Activated CD8-positive, alpha-beta T cell treated with anti-CD3 and anti-CD28 coated beads, Interleukin-2, amount 10 ng/mL, durations not matched to agents 7 days and 5 days (primary cell): ENCODE measurements at regions not wholly inside any gene's neighbourhood (a gene's known extent, or its start where the extent isn't known, plus 50 kb on each side); places are given as distances from the start of the nearest gene placed in this dataset.

Source experiments
- ATAC-seq: fragments of 150-1000 bp; cut with Tn5 transposase; one replicate; pipeline ENCODE4 v1.10.0; 2021; ENCODE audit warnings: moderate library complexity
- CTCF ChIA-PET: fragments of 350-600 bp; sonication (Branson Sonifier 250); formaldehyde crosslinking; loops from one replicate; lab custom pipeline; 2021; ENCODE audit warnings: antibody characterized with exemption; lab: Charles Lee
- POLR2A ChIA-PET: fragments of 350-600 bp; sonication (Branson Sonifier 250); formaldehyde crosslinking; loops from one replicate; lab custom pipeline; 2021; ENCODE audit warnings: antibody characterized with exemption; lab: Charles Lee
- DNase-seq: peaks from one replicate; pipeline ENCODE4 v3.0.0-alpha.2; 2020
- H3K27ac Mint-ChIP-seq: one replicate; pipeline ENCODE4 v1.8.0; 2021; ENCODE audit warnings: mild to moderate bottlenecking, mixed read lengths
- H3K27me3 Mint-ChIP-seq: one replicate; pipeline ENCODE4 v1.8.0; 2021; ENCODE audit warnings: low read depth, mixed read lengths
- H3K36me3 Mint-ChIP-seq: one replicate; pipeline ENCODE4 v1.8.0; 2021; ENCODE audit warnings: low read depth, mixed read lengths
- H3K4me1 Mint-ChIP-seq: one replicate; pipeline ENCODE4 v1.8.0; 2021; ENCODE audit warnings: low read depth, mixed read lengths
- H3K4me3 Mint-ChIP-seq: one replicate; pipeline ENCODE4 v1.8.0; 2021; ENCODE audit warnings: mild to moderate bottlenecking, mixed read lengths
- H3K9me3 Mint-ChIP-seq: one replicate; pipeline ENCODE4 v1.8.0; 2022; ENCODE audit warnings: mixed read lengths; ENCODE audit not compliant: insufficient read depth

DNA sequence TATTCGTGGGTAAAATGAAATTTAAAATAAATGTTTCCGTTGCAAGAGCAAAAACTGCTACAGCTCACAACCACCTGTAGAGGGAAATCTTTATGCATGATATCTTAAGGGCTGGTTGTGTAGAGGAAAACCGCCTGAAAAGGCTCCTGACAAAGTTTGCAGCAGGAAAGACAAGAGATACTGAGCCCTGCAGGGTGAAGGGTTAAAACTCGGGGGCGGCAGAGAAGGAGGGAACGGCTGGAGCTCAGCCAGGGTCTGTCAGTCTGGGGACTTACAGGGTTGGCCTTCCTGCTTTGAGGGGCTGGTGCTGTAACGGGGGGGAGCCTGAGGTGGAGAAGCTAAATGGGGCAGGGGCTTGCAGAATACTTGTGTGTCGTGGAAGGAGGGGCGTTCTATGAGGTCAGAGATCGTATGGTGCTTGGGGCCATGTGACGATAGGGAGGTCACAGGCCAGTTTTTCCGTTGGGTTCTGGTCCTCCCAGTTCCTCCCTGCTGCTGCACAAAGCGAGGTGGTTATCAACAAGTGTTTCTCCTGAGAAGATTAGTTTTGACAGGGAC, 122.9 kb upstream of the HSD17B12 start:
- ATAC-seq = no peak
- CTCF ChIA-PET = interaction anchor here (0.8 to 1.3 kb wide), 4 partner anchors 10 to 294 kb away, joined by 3 to 4 read pairs (median 3); no protein-coding TSS in a partner anchor
- H3K9me3 Mint-ChIP-seq = no peaks in the 10 kb centered on the region
- no peaks in the 10 kb centered on the region for H3K4me1 Mint-ChIP-seq
- POLR2A ChIA-PET = no interaction called here
- no peak for DNase-seq
- peaks cover 67% of the 10 kb centered on the region for H3K27me3 Mint-ChIP-seq
- no peaks in the 10 kb centered on the region for H3K36me3 Mint-ChIP-seq
- no peak overlapping the region for H3K4me3 Mint-ChIP-seq
- H3K27ac Mint-ChIP-seq = no peak overlapping the region

DNA sequence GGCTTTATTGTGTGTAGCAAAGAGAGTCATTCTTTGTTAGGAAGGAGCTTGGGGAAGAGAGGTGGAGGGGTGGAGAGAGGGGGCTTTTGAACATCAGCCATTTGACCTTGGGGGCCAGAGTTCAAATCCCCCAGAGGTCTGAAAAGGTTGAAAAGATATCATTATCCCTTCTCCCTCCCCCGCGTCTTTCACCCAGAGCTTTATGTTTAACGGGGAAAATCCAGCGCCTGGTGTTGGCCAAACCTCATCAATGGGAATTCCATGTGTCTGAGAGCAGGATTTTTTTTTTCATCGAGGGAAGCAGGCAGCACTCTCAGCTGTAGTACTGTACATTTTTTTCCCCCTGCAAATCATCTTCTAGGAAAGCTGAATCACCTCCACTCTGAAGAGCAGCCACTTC, 122.4 kb upstream of the HSD17B12 start:
- Mint-ChIP-seq H3K27ac (no peak overlapping the region), H3K36me3 (no peaks in the 10 kb centered on the region), H3K4me3 (no peak overlapping the region), H3K27me3 (peaks cover 66% of the 10 kb centered on the region), H3K9me3 (no peaks in the 10 kb centered on the region), H3K4me1 (no peaks in the 10 kb centered on the region)
- ChIA-PET POLR2A (interaction anchor here (0.7 kb wide), 1 partner anchor 1308 kb away, joined by 3 read pairs; no protein-coding TSS in a partner anchor), CTCF (interaction anchor here (0.9 to 1.3 kb wide), 2 partner anchors 15 to 294 kb away, joined by 3 to 4 read pairs; no protein-coding TSS in a partner anchor)
- ATAC-seq = no peak
- DNase-seq = no peak

DNA sequence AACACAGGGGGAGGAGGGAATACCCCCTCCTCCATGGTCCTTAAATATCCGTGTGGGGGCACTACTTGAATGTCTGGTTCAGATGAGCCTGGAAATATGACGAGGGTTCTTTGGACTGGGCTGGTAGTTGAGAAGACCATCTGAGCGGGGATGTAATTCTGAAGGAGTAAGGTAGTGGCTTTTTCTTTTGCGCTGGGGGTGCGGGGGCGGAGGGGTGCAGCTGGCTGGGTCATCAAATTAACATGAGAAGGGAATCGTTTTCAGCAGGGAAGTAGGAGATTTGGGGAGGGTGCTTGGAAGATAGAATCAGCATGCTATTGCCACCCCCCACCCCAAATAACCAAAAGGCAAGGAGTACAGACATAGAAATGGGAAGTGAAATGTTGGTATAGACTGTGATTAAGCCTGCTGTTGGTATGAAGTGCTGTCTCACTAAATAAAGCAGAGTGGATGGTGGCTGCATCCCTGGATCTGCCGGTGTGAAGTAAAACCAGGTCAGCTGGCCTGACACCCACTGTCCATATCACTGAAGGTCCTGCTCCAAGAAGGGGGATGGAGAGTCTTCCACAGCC, 121.9 kb upstream of the HSD17B12 start:
- H3K27me3 Mint-ChIP-seq = peaks cover 63% of the 10 kb centered on the region
- ATAC-seq (no peak), DNase-seq (no peak)
- no peaks in the 10 kb centered on the region for H3K9me3 Mint-ChIP-seq
- H3K4me3 Mint-ChIP-seq = no peak overlapping the region
- H3K27ac Mint-ChIP-seq = no peak overlapping the region
- ChIA-PET CTCF (interaction anchor here (0.9 kb wide), 1 partner anchor 14 kb away, joined by 3 read pairs; no protein-coding TSS in a partner anchor), POLR2A (interaction anchor here (0.7 kb wide), 1 partner anchor 1309 kb away, joined by 3 read pairs; no protein-coding TSS in a partner anchor)
- no peaks in the 10 kb centered on the region for H3K4me1 Mint-ChIP-seq
- no peaks in the 10 kb centered on the region for H3K36me3 Mint-ChIP-seq

DNA sequence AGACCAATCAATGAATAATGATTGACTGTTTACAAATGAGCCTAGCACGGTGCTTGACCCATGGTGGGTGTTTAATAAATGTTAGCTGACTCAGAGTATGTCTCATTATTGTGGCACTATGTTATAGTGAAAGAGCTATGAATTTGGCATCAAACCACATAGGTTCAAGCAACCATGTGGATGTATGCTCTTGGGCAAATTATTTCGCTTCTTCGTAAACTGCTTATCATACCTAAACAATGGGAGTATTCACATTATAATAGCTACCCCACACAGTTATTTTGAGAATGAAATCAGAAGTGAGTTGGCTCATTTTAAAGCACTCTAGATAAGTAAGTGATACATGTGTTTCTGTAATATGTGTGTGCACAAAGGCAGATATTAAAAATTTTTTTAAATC, 118.7 kb upstream of the HSD17B12 start:
- no peak overlapping the region for H3K27ac Mint-ChIP-seq
- peaks cover 38% of the 10 kb centered on the region for H3K27me3 Mint-ChIP-seq
- ATAC-seq = no peak
- H3K4me1 Mint-ChIP-seq = no peaks in the 10 kb centered on the region
- CTCF ChIA-PET = interaction anchor here (1.0 to 3.3 kb wide), 3 partner anchors 11 to 290 kb away, joined by 3 to 10 read pairs (median 3); partner anchors contain the start of gene API5
- no peaks in the 10 kb centered on the region for H3K9me3 Mint-ChIP-seq
- DNase-seq = no peak
- H3K4me3 Mint-ChIP-seq = no peak overlapping the region
- POLR2A ChIA-PET = interaction anchor here (0.7 kb wide), 1 partner anchor 11 kb away, joined by 3 read pairs; no protein-coding TSS in a partner anchor
- H3K36me3 Mint-ChIP-seq = no peaks in the 10 kb centered on the region

DNA sequence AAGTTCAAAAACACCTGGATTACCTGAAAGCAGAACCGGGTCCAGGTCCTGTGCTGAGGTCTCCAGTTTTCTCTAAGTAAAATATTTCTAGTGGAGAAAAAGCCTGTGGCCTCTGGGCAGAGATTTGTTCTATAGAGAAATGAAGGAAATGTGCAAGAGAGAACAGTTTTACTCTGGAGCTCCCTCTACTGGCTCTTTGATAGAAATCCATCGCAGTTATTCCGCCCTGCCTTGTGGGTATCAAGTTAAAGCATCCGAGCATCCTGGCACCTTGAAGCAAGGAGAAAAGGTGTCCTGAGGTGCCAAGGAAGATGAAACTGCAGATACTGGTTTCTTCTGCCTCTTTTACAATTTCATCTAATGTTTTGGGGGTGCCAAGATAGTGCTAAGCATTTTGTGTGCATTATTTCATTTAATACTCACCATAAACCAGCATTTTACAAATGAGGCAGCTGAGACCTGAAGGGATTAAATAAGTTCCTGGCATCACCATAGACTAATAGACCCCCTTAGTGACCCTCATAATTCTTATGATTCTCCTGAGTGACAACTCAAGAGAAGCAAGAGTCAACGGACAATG, 113.1 kb upstream of the HSD17B12 start:
- POLR2A ChIA-PET = no interaction called here
- DNase-seq (peak; percentile 32), ATAC-seq (no peak)
- H3K4me3 Mint-ChIP-seq = no peak overlapping the region
- H3K27me3 Mint-ChIP-seq = peaks cover 31% of the 10 kb centered on the region
- CTCF ChIA-PET = interaction anchor here (0.8 to 2.2 kb wide), 11 partner anchors 10 to 284 kb away, joined by 3 to 11 read pairs (median 3); partner anchors contain the start of gene API5
- H3K4me1 Mint-ChIP-seq = no peaks in the 10 kb centered on the region
- no peak overlapping the region for H3K27ac Mint-ChIP-seq
- H3K9me3 Mint-ChIP-seq = no peaks in the 10 kb centered on the region
- no peaks in the 10 kb centered on the region for H3K36me3 Mint-ChIP-seq

DNA sequence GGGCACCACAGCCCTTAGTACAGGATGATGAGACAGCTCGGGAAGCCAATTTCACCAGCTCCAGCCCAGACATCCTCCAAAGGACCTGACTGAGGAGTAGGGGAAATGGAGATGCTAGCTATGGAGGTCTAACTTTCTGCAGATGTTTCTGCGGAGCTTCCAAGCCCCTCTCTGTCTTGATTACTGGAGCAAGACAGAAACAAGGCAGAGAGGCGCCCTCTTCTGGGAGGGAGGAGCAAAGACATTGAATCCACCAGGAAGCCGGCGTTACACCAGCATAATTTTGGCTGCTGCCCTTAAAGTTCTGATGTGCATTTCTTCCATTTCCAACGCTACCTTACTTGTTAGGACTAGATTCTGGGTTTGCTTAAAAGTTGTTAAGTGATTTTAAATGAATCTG, 107.3 kb upstream of the HSD17B12 start:
- CTCF ChIA-PET = interaction anchor here (0.9 to 2.8 kb wide), 5 partner anchors 11 to 278 kb away, joined by 3 to 20 read pairs (median 10); no protein-coding TSS in a partner anchor
- Mint-ChIP-seq H3K4me1 (peaks cover 30% of the 10 kb centered on the region), H3K27ac (no peak overlapping the region), H3K27me3 (peaks cover 80% of the 10 kb centered on the region), H3K9me3 (no peaks in the 10 kb centered on the region), H3K36me3 (peaks cover 2% of the 10 kb centered on the region), H3K4me3 (no peak overlapping the region)
- ATAC-seq = no peak
- DNase-seq = peak; percentile 39
- POLR2A ChIA-PET = interaction anchor here (0.6 kb wide), 1 partner anchor 12 kb away, joined by 3 read pairs; no protein-coding TSS in a partner anchor

DNA sequence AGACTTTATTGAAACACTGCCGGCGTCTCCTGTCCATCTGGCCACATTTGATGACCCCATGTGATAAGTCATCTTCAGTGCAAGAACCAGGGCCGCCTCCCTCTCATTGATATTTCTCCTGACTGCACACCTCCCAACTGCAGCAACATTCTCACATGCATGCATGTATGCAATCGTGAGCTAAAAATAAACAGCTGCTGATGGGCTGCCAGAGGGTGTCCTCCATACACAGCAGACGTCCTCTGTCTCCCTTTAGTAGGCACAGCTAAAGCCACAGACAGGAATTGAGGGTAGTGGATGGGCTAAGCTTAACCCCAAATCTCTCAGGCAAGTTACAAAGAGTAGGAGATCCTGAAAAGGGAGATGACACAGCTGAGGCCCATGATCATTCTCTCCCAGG, 106.7 kb upstream of the HSD17B12 start:
- ATAC-seq = no peak
- no peak overlapping the region for H3K27ac Mint-ChIP-seq
- CTCF ChIA-PET = interaction anchor here (0.7 to 2.8 kb wide), 6 partner anchors 8 to 278 kb away, joined by 3 to 20 read pairs (median 8); no protein-coding TSS in a partner anchor
- peaks cover 2% of the 10 kb centered on the region for H3K36me3 Mint-ChIP-seq
- no peak for DNase-seq
- H3K27me3 Mint-ChIP-seq = peaks cover 84% of the 10 kb centered on the region
- peaks cover 33% of the 10 kb centered on the region for H3K4me1 Mint-ChIP-seq
- H3K4me3 Mint-ChIP-seq = no peak overlapping the region
- H3K9me3 Mint-ChIP-seq = no peaks in the 10 kb centered on the region
- POLR2A ChIA-PET = no interaction called here

DNA sequence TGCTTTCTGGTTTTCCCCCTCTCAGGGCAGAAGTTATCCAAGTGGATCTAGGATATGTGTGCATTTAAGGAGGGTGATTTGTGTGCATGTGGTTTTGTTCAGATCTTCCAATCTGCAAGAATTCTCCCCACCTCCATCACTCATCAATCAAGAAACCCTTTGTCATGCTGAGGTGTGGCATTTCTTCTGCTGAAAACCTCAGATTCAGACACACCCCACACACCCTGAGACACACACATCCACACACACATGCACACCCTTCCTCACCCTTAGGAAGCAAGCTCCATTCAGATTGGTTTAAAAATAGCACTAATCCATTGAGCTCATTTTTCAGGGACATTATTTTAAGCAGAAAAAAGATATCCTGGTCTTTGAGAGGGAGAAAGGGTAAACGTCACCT, 106.1 kb upstream of the HSD17B12 start:
- Mint-ChIP-seq H3K4me3 (no peak overlapping the region), H3K4me1 (peaks cover 33% of the 10 kb centered on the region), H3K36me3 (peaks cover 2% of the 10 kb centered on the region), H3K9me3 (no peaks in the 10 kb centered on the region), H3K27ac (no peak overlapping the region), H3K27me3 (peaks cover 83% of the 10 kb centered on the region)
- CTCF ChIA-PET = interaction anchor here (0.7 to 2.8 kb wide), 6 partner anchors 8 to 277 kb away, joined by 3 to 20 read pairs (median 8); no protein-coding TSS in a partner anchor
- POLR2A ChIA-PET = no interaction called here
- ATAC-seq (no peak), DNase-seq (no peak)

DNA sequence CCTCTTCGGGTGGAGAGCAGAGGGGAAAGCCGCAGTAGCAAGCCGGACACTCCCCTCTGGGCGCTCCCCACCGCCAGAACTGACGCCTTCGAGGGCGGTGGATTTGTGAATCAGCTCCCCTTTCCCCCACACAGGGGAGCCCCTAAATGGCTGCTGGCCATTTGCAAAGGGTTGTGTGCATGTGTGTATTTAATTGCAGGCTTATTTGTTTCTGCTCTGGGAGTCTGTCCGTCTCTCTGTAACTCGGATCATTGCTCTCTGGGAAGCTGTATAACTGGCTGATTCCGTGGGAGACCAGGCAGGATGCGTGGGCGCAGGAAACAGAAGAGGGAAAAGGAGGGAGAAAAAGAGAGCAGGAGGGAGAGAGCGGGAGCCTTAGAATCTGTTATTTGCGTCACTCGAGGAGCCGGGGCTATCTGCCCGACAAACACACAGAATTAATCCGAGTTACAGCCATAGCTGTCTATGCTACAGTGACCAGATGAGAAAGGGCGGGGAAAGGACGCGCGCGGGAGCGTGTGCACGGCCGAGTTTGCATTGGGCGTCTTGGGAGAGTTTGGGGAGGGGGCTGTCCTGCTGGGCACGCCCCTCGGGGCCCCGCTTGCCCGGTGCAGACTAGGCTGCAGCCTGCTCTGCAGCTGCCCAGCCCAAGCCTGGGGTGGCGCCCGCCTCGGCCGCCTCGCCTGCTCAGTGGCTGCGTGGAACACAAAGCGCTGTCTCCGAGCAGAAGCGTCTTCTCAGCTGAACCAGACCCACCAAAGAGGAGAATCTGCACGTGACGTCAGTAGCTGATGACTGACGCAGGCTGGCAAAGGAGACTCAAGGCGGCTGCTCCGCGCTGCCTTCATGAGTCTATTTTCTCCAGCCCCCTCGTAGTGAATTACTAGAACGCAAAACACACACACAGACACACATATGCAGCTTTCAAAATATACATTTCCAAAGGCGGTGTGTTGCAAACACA, 105.3 kb upstream of the HSD17B12 start:
- peaks cover 2% of the 10 kb centered on the region for H3K36me3 Mint-ChIP-seq
- DNase-seq (peak; percentile 28), ATAC-seq (no peak)
- no peak overlapping the region for H3K27ac Mint-ChIP-seq
- no peaks in the 10 kb centered on the region for H3K9me3 Mint-ChIP-seq
- ChIA-PET POLR2A (no interaction called here), CTCF (interaction anchor here (2.4 kb wide), 1 partner anchor 9 kb away, joined by 7 read pairs; no protein-coding TSS in a partner anchor)
- H3K27me3 Mint-ChIP-seq = peaks cover 85% of the 10 kb centered on the region
- peaks cover 37% of the 10 kb centered on the region for H3K4me1 Mint-ChIP-seq
- H3K4me3 Mint-ChIP-seq = no peak overlapping the region

DNA sequence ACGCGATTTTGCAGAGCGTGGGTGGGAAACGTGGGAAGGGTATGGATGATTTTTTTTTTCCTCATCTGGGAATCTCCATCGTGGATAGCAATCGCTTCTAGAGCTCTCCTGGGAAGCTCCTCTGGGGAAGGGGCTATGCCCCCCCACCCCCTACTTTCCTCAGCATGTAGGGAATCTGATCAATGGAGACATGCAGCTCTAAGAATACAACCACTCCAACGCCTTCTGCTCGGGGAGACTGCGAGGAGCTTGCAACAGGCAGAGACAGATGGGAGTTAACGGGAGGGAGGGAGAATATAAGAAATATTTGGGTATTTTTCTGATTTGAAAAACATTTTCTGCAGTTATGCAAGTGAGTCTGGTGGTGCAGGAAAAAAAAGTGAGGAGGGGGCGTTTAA, 104.6 kb upstream of the HSD17B12 start:
- DNase-seq = peak; percentile 1
- Mint-ChIP-seq H3K9me3 (no peaks in the 10 kb centered on the region), H3K4me1 (peaks cover 44% of the 10 kb centered on the region), H3K27me3 (peaks cover 86% of the 10 kb centered on the region), H3K36me3 (peaks cover 2% of the 10 kb centered on the region), H3K4me3 (no peak overlapping the region), H3K27ac (no peak overlapping the region)
- CTCF ChIA-PET = interaction anchor here (2.4 kb wide), 1 partner anchor 10 kb away, joined by 7 read pairs; no protein-coding TSS in a partner anchor
- POLR2A ChIA-PET = no interaction called here
- no peak for ATAC-seq

DNA sequence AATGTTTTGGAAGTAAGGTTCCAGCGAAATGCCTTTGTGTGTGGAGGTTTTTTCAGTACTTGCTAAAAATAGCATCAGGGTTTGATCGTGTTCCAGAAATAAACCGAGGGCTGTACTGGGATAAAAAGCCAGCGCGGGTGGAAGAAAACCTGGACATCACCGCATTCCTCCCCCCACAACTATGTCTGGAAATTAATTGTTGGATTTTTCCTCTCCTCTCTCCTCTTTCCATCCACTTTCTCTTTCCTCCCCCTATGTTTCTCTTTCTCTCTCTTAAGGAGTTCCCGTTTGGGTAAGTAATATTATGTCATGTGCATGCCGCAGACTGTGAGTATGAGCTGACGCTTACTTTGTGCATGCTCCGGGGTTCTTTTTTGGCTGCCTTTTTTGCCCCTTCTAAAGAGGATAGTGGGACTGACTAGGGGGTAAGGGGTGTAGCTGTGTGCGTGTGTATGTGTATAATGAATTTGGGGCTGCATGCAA, 104.2 kb upstream of the HSD17B12 start:
- POLR2A ChIA-PET = no interaction called here
- H3K9me3 Mint-ChIP-seq = no peaks in the 10 kb centered on the region
- ATAC-seq = no peak
- CTCF ChIA-PET = interaction anchor here (1.8 to 2.4 kb wide), 2 partner anchors 9 to 10 kb away, joined by 7 to 8 read pairs; no protein-coding TSS in a partner anchor
- no peak overlapping the region for H3K4me3 Mint-ChIP-seq
- DNase-seq = peak; percentile 6
- no peak overlapping the region for H3K27ac Mint-ChIP-seq
- H3K27me3 Mint-ChIP-seq = peaks cover 87% of the 10 kb centered on the region
- peaks cover 2% of the 10 kb centered on the region for H3K36me3 Mint-ChIP-seq
- peaks cover 47% of the 10 kb centered on the region for H3K4me1 Mint-ChIP-seq
